Mesenchymal stem cell (in vitro differentiated cells and primary cell): ENCODE measurements at regions not wholly inside any gene's neighbourhood (a gene's known extent, or its start where the extent isn't known, plus 50 kb on each side); places are given as distances from the start of the nearest gene placed in this dataset.

Source experiments
- DNase-seq: peaks from one replicate; pipeline ENCODE4 v3.0.0-alpha.2; 2013
- H2AFZ ChIP-seq: one replicate; pipeline ENCODE4 v1.6.1; 2013; ENCODE audit warnings: low read depth, mild to moderate bottlenecking, control low read depth, inconsistent platforms, low read length, moderate library complexity
- H2AK5ac ChIP-seq: 2 replicates; pipeline ENCODE4 v1.6.1; 2013; ENCODE audit warnings: low read length, moderate library complexity, mild to moderate bottlenecking, inconsistent platforms; ENCODE audit not compliant: severe bottlenecking
- H2BK120ac ChIP-seq: one replicate; pipeline ENCODE4 v1.6.1; 2013; ENCODE audit warnings: low read depth, mild to moderate bottlenecking, inconsistent platforms, low read length, moderate library complexity
- H2BK12ac ChIP-seq, 2 experiments: one replicate each; pipeline ENCODE4 v1.6.1; 2013; ENCODE audit warnings: inconsistent platforms in 2 of 2, low read length in 2 of 2, mild to moderate bottlenecking in 2 of 2, moderate library complexity in 2 of 2, control low read depth in 1 of 2
- H2BK15ac ChIP-seq: one replicate; pipeline ENCODE4 v1.6.1; 2013; ENCODE audit warnings: mild to moderate bottlenecking, low read depth, inconsistent platforms; ENCODE audit not compliant: poor library complexity, severe bottlenecking
- H2BK5ac ChIP-seq: 2 replicates; pipeline ENCODE4 v1.6.1; 2013; ENCODE audit warnings: low read depth, mild to moderate bottlenecking, low read length, control low read depth, inconsistent platforms; ENCODE audit not compliant: poor library complexity, severe bottlenecking
- H3K14ac ChIP-seq, 2 experiments: one replicate each; pipeline ENCODE4 v1.6.1; 2013; ENCODE audit warnings: inconsistent platforms in 2 of 2, low read length in 2 of 2, control low read depth in 1 of 2, mild to moderate bottlenecking in 1 of 2, moderate library complexity in 1 of 2
- H3K18ac ChIP-seq, 2 experiments: one replicate each; pipeline ENCODE4 v1.6.1; 2013; ENCODE audit warnings: inconsistent platforms in 2 of 2, low read length in 2 of 2, control low read depth in 1 of 2, low read depth in 1 of 2, mild to moderate bottlenecking in 1 of 2
- H3K23ac ChIP-seq, 2 experiments: one replicate each; pipeline ENCODE4 v1.6.1; 2013; ENCODE audit warnings: inconsistent platforms in 2 of 2, low read length in 2 of 2, mild to moderate bottlenecking in 2 of 2, moderate library complexity in 2 of 2, control low read depth in 1 of 2
- H3K27ac ChIP-seq: 2 replicates; pipeline ENCODE4 v1.5.1; 2013; ENCODE audit warnings: mild to moderate bottlenecking, moderate library complexity, low read length, control low read depth, inconsistent platforms; ENCODE audit not compliant: poor library complexity, severe bottlenecking
- H3K27me3 ChIP-seq, 2 experiments: 2 replicates each; pipeline versions ENCODE4 v1.6.1 to v1.7.0; 2013; ENCODE audit warnings: low read length in 2 of 2, mild to moderate bottlenecking in 2 of 2, moderate library complexity in 2 of 2, control low read depth in 1 of 2, inconsistent platforms in 1 of 2; ENCODE audit not compliant: control insufficient read depth in 1 of 2, insufficient read depth in 1 of 2
- H3K36me3 ChIP-seq, 2 experiments: 2 replicates each; pipeline versions ENCODE4 v1.6.1 to v1.7.0; 2013; ENCODE audit warnings: low read length in 2 of 2, control low read depth in 1 of 2, inconsistent platforms in 1 of 2, low read depth in 1 of 2, mild to moderate bottlenecking in 1 of 2; ENCODE audit not compliant: insufficient read depth in 2 of 2, control insufficient read depth in 1 of 2
- H3K4ac ChIP-seq, 2 experiments: one replicate each; pipeline ENCODE4 v1.6.1; 2013; ENCODE audit warnings: inconsistent platforms in 2 of 2, low read length in 2 of 2, mild to moderate bottlenecking in 2 of 2, moderate library complexity in 2 of 2, control low read depth in 1 of 2, low read depth in 1 of 2
- H3K4me1 ChIP-seq: 2 replicates; pipeline ENCODE4 v1.6.1; 2013; ENCODE audit warnings: low read depth, low read length, control low read depth; ENCODE audit not compliant: control insufficient read depth, insufficient read depth
- H3K4me2 ChIP-seq: 2 replicates; pipeline ENCODE4 v1.6.1; 2013; ENCODE audit warnings: low read length, mild to moderate bottlenecking, inconsistent platforms; ENCODE audit not compliant: poor library complexity, severe bottlenecking
- H3K4me3 ChIP-seq, 2 experiments: 2 replicates each; pipeline versions ENCODE4 v1.5.1 to v1.7.0; 2013; ENCODE audit warnings: low read length in 2 of 2, mild to moderate bottlenecking in 2 of 2, control low read depth in 1 of 2, low read depth in 1 of 2; ENCODE audit not compliant: insufficient read depth in 1 of 2
- H3K79me1 ChIP-seq: replicated peaks from 2 replicates; pipeline ENCODE4 v1.6.1; 2013; ENCODE audit warnings: mild to moderate bottlenecking, control low read depth, low read length, inconsistent platforms; ENCODE audit not compliant: poor library complexity, severe bottlenecking
- H3K9ac ChIP-seq: 2 replicates; pipeline ENCODE4 v1.7.0; 2013; ENCODE audit warnings: mild to moderate bottlenecking, low read length, moderate library complexity
- H3K9me3 ChIP-seq: 2 replicates; pipeline ENCODE4 v1.7.0; 2013; ENCODE audit warnings: mild to moderate bottlenecking, low read length; ENCODE audit not compliant: control insufficient read depth
- H4K8ac ChIP-seq: one replicate; pipeline ENCODE4 v1.6.1; 2013; ENCODE audit warnings: inconsistent platforms, mild to moderate bottlenecking, low read length, moderate library complexity
- H4K91ac ChIP-seq: one replicate; pipeline ENCODE4 v1.6.1; 2013; ENCODE audit warnings: mild to moderate bottlenecking, low read length, inconsistent platforms
- WGBS: methylation state at CpG from one replicate; pipeline ENCODE4 v1.1.7; 2013; ENCODE audit warnings: mixed read lengths; 5-methylcytosine and 5-hydroxymethylcytosine counted together

DNA sequence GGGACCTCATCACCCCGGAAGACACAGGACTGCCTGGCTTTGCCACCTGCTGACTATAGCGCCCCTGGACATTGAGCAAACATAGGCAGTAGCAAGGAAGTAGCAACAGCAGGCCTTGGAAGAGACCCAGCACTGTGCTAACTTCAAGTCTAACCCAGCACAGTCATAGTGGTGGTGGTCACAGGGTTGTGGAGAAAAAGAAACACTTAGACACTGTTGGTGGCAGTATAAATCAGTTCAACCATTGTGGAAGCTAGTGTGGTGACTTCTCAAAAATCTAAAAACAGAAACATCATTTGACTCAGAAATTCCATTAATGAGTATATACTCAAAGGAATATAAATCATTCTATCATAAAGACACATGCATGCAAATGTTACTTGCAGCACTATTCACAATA, 874.0 kb upstream of the EPHA5 start:
- no peaks in the 10 kb centered on the region for H3K4me1 ChIP-seq
- no peak overlapping the region for H2BK12ac ChIP-seq
- H2BK120ac ChIP-seq, result no peak overlapping the region
- no peak overlapping the region for H3K4me3 ChIP-seq
- no peak overlapping the region for H3K23ac ChIP-seq
- no peak overlapping the region for H3K27ac ChIP-seq
- H3K9ac ChIP-seq, result no peak overlapping the region
- H3K4ac ChIP-seq, result no peak overlapping the region
- no peak for DNase-seq
- H2BK5ac ChIP-seq, result no peak overlapping the region
- no peak overlapping the region for H2BK15ac ChIP-seq
- H3K27me3 ChIP-seq, result no peaks in the 10 kb centered on the region
- H4K91ac ChIP-seq, result no peak overlapping the region
- no peaks in the 10 kb centered on the region for H3K36me3 ChIP-seq
- no peak overlapping the region for H2AK5ac ChIP-seq
- no peak overlapping the region for H4K8ac ChIP-seq
- no peak overlapping the region for H3K14ac ChIP-seq
- no peak overlapping the region for H2AFZ ChIP-seq
- H3K18ac ChIP-seq, result no peak overlapping the region
- H3K9me3 ChIP-seq, result no peaks in the 10 kb centered on the region
- WGBS, result 93% methylated on average over 2 of the region's 2 CpGs
- H3K4me2 ChIP-seq, result no peak overlapping the region
- no peaks in the 10 kb centered on the region for H3K79me1 ChIP-seq

DNA sequence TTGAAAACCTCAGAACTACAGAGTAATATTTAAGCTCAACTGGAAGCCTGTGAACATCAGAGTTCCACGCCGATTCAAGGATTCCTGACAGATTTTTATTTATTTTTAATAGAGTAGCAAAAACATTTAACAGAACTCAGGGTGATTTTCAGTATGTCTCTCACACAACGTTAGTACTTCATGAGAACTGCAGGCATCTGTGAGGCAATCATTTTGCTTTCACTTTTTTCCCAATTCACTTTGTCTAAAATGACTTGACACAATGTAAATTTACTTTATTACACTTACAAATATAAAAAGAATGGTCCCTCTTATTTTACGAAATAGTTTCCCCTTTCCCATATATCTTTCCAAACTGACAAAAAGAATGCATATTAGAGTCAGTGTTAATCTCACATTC, 869.5 kb upstream of the EPHA5 start:
- H2BK12ac ChIP-seq, result no peak overlapping the region
- no peak overlapping the region for H2AFZ ChIP-seq
- H3K27me3 ChIP-seq, result no peaks in the 10 kb centered on the region
- H2AK5ac ChIP-seq, result no peak overlapping the region
- no peak overlapping the region for H3K4me3 ChIP-seq
- WGBS, result 92% methylated on average over 2 of the region's 4 CpGs
- H2BK120ac ChIP-seq, result no peak overlapping the region
- H4K8ac ChIP-seq, result no peak overlapping the region
- no peak overlapping the region for H2BK5ac ChIP-seq
- no peaks in the 10 kb centered on the region for H3K9me3 ChIP-seq
- H3K79me1 ChIP-seq, result no peaks in the 10 kb centered on the region
- no peak overlapping the region for H3K23ac ChIP-seq
- no peak overlapping the region for H3K14ac ChIP-seq
- no peaks in the 10 kb centered on the region for H3K36me3 ChIP-seq
- H4K91ac ChIP-seq, result no peak overlapping the region
- no peak overlapping the region for H3K4ac ChIP-seq
- H2BK15ac ChIP-seq, result no peak overlapping the region
- H3K4me1 ChIP-seq, result no peaks in the 10 kb centered on the region
- H3K4me2 ChIP-seq, result no peak overlapping the region
- no peak overlapping the region for H3K18ac ChIP-seq
- no peak for DNase-seq
- H3K27ac ChIP-seq, result no peak overlapping the region
- H3K9ac ChIP-seq, result no peak overlapping the region

GRCh38 chr4:66524781-66525180, 854.5 kb upstream of the EPHA5 start:
- no peak overlapping the region for H2BK120ac ChIP-seq
- no peak overlapping the region for H3K27ac ChIP-seq
- H3K23ac ChIP-seq, result no peak overlapping the region
- no peaks in the 10 kb centered on the region for H3K79me1 ChIP-seq
- H4K8ac ChIP-seq, result no peak overlapping the region
- no peak overlapping the region for H3K4me3 ChIP-seq
- WGBS, result 79% methylated on average over 3 of the region's 3 CpGs
- H3K4me2 ChIP-seq, result no peak overlapping the region
- no peak overlapping the region for H3K14ac ChIP-seq
- no peak overlapping the region for H2AK5ac ChIP-seq
- no peak overlapping the region for H2BK15ac ChIP-seq
- no peak overlapping the region for H2BK5ac ChIP-seq
- H4K91ac ChIP-seq, result no peak overlapping the region
- H3K4me1 ChIP-seq, result no peaks in the 10 kb centered on the region
- H2AFZ ChIP-seq, result no peak overlapping the region
- no peaks in the 10 kb centered on the region for H3K36me3 ChIP-seq
- no peak overlapping the region for H3K9ac ChIP-seq
- H2BK12ac ChIP-seq, result no peak overlapping the region
- no peaks in the 10 kb centered on the region for H3K27me3 ChIP-seq
- peaks cover 28% of the 10 kb centered on the region for H3K9me3 ChIP-seq
- no peak overlapping the region for H3K4ac ChIP-seq
- no peak for DNase-seq
- H3K18ac ChIP-seq, result no peak overlapping the region

DNA sequence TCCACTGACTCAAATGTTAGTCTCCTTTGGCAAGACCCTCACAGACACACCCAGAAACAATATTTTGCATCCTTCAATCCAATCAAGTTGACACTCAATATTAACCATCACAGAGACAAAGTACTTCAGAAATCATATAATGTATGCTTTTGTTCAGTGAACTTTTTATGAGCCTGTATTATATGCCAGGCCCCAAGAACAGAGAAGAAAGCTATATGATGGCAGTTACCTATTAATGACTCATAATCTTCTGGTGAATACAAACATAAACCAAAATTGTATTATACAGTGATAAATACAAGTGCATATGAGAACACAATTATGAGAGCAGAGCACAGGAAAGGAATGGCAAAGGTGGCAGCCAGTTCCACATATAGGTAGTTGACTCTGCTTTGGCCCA, 852.0 kb upstream of the EPHA5 start:
- no peak overlapping the region for H2AFZ ChIP-seq
- no peak overlapping the region for H3K23ac ChIP-seq
- DNase-seq, result no peak
- no peak overlapping the region for H2BK120ac ChIP-seq
- H3K4me2 ChIP-seq, result no peak overlapping the region
- no peak overlapping the region for H2BK5ac ChIP-seq
- no peak overlapping the region for H2BK15ac ChIP-seq
- no peaks in the 10 kb centered on the region for H3K79me1 ChIP-seq
- H2BK12ac ChIP-seq, result no peak overlapping the region
- no peak overlapping the region for H3K4ac ChIP-seq
- H4K91ac ChIP-seq, result no peak overlapping the region
- no peak overlapping the region for H3K9ac ChIP-seq
- H3K18ac ChIP-seq, result no peak overlapping the region
- H4K8ac ChIP-seq, result no peak overlapping the region
- H3K14ac ChIP-seq, result no peak overlapping the region
- H3K9me3 ChIP-seq, result peaks cover 18% of the 10 kb centered on the region
- H3K4me1 ChIP-seq, result no peaks in the 10 kb centered on the region
- no peaks in the 10 kb centered on the region for H3K27me3 ChIP-seq
- H3K36me3 ChIP-seq, result no peaks in the 10 kb centered on the region
- H3K27ac ChIP-seq, result no peak overlapping the region
- H2AK5ac ChIP-seq, result no peak overlapping the region
- H3K4me3 ChIP-seq, result no peak overlapping the region
